ENCODE measurements at regions not wholly inside any gene's neighbourhood (a gene's known extent, or its start where the extent isn't known, plus 50 kb on each side); places are given as distances from the start of the nearest gene placed in this dataset.

- H3K36me3 ChIP-seq, result no peaks in the 10 kb centered on the region
- 31 to 41% (median 34%) methylated on average over 9 of the region's 9 CpGs for WGBS, 3 donors
- H3K4me3 ChIP-seq, result no peak overlapping the region
- H3K9me3 ChIP-seq, result no peaks in the 10 kb centered on the region
- no peak overlapping the region for H3K27ac ChIP-seq
- H3K27me3 ChIP-seq, result no peaks in the 10 kb centered on the region
- peak in 1 of 5 donors; percentile 39 for DNase-seq
- intact Hi-C loops (cut with DNase I), result no loop called here
- TF ChIP-seq POLR2A (IDR thresholded peaks at IDR 0.05), result no peak
- no peak for TF ChIP-seq CTCF (IDR thresholded peaks at IDR 0.05)
- TF ChIP-seq EP300 (IDR thresholded peaks at IDR 0.05), result no peak
- H3K4me1 ChIP-seq (ENCODE audit: insufficient read depth), result no peaks in the 10 kb centered on the region
These were observed 452.7 kb downstream of the NUF2 start for GRCh38 chr1:163774401-163774945.

GRCh38 chr1:163774978-163775620, 453.3 kb downstream of the NUF2 start:
- H3K9me3 ChIP-seq, result no peaks in the 10 kb centered on the region
- no peak for DNase-seq
- no peak overlapping the region for H3K27ac ChIP-seq
- WGBS, 3 donors, result 18 to 21% (median 19%) methylated on average over 8 of the region's 8 CpGs
- intact Hi-C loops (cut with DNase I), result no loop called here
- no peaks in the 10 kb centered on the region for H3K36me3 ChIP-seq
- no peak overlapping the region for H3K4me3 ChIP-seq
- no peak for TF ChIP-seq EP300 (IDR thresholded peaks at IDR 0.05)
- no peak for TF ChIP-seq CTCF (IDR thresholded peaks at IDR 0.05)
- TF ChIP-seq POLR2A (IDR thresholded peaks at IDR 0.05), result no peak
- H3K27me3 ChIP-seq, result no peaks in the 10 kb centered on the region
- H3K4me1 ChIP-seq (ENCODE audit: insufficient read depth), result no peaks in the 10 kb centered on the region

- TF ChIP-seq CTCF (IDR thresholded peaks at IDR 0.05) (no peak), EP300 (IDR thresholded peaks at IDR 0.05) (no peak), POLR2A (IDR thresholded peaks at IDR 0.05) (no peak)
- no peaks in the 10 kb centered on the region for H3K27me3 ChIP-seq
- no peak overlapping the region for H3K27ac ChIP-seq
- intact Hi-C loops (cut with DNase I), result no loop called here
- no peaks in the 10 kb centered on the region for H3K9me3 ChIP-seq
- no peaks in the 10 kb centered on the region for H3K36me3 ChIP-seq
- no peak overlapping the region for H3K4me3 ChIP-seq
- no peak for DNase-seq
- H3K4me1 ChIP-seq (ENCODE audit: insufficient read depth), result no peaks in the 10 kb centered on the region
These were observed 455.5 kb downstream of the NUF2 start for GRCh38 chr1:163777205-163777604.

GRCh38 chr1:163781146-163781545, 459.4 kb downstream of the NUF2 start:
- H3K4me1 ChIP-seq (ENCODE audit: insufficient read depth), result no peaks in the 10 kb centered on the region
- no peaks in the 10 kb centered on the region for H3K9me3 ChIP-seq
- H3K36me3 ChIP-seq, result no peaks in the 10 kb centered on the region
- TF ChIP-seq CTCF (IDR thresholded peaks at IDR 0.05) (no peak), EP300 (IDR thresholded peaks at IDR 0.05) (no peak), POLR2A (IDR thresholded peaks at IDR 0.05) (no peak)
- DNase-seq, result no peak
- no peak overlapping the region for H3K4me3 ChIP-seq
- H3K27me3 ChIP-seq, result no peaks in the 10 kb centered on the region
- intact Hi-C loops (cut with DNase I), result no loop called here
- H3K27ac ChIP-seq, result no peak overlapping the region
